ENCODE measurements at regions not wholly inside any gene's neighbourhood (a gene's known extent, or its start where the extent isn't known, plus 50 kb on each side); places are given as distances from the start of the nearest gene placed in this dataset.

- TF ChIP-seq POLR2A (IDR thresholded peaks at IDR 0.05) (no peak), CTCF (IDR thresholded peaks at IDR 0.05) (no peak)
These were observed 273.7 kb upstream of the KYNU start for GRCh38 chr2:142603759-142604158.
